GM12878 (cell line): ENCODE measurements at regions not wholly inside any gene's neighbourhood (a gene's known extent, or its start where the extent isn't known, plus 50 kb on each side); places are given as distances from the start of the nearest gene placed in this dataset.

ENCODE experiments used
- EP300 ChIP-seq, 2 experiments: fragments of 150-350 bp in 1 of 2; IDR thresholded peaks; 2 replicates each; pipeline ENCODE4 v1.6.1; 2011 to 2012; ENCODE audit warnings: low read depth in 2 of 2, low read length in 2 of 2, borderline replicate concordance in 1 of 2, improper control_type of control experiment in 1 of 2, inconsistent platforms in 1 of 2; ENCODE audit not compliant: control insufficient read depth in 1 of 2
- MTA3 ChIP-seq: IDR thresholded peaks from 2 replicates; pipeline ENCODE4 v1.6.1; 2012; ENCODE audit warnings: low read length, inconsistent platforms, borderline replicate concordance
- NR2C2 ChIP-seq: IDR thresholded peaks from 2 replicates; pipeline ENCODE4 v1.6.1; 2011; ENCODE audit warnings: borderline replicate concordance, low read depth; ENCODE audit not compliant: control insufficient read depth, insufficient read length
- PML ChIP-seq: IDR thresholded peaks from 2 replicates; pipeline ENCODE4 v1.6.1; 2012; ENCODE audit warnings: low read length, inconsistent platforms
- POLR2A ChIP-seq: IDR thresholded peaks from 2 replicates; pipeline ENCODE4 v1.6.1; 2011; ENCODE audit warnings: low read depth, mild to moderate bottlenecking, low read length
- POLR2AphosphoS5 ChIP-seq: IDR thresholded peaks from 2 replicates; pipeline ENCODE4 v1.6.1; 2011; ENCODE audit warnings: mild to moderate bottlenecking, low read length, inconsistent platforms
- SIN3A ChIP-seq: IDR thresholded peaks from 2 replicates; pipeline ENCODE4 v1.6.1; 2012; ENCODE audit warnings: low read depth, low read length, improper control_type of control experiment
- TCF12 ChIP-seq: IDR thresholded peaks from 2 replicates; pipeline ENCODE4 v1.6.1; 2011; ENCODE audit warnings: low read depth, mild to moderate bottlenecking, low read length
- TCF7 ChIP-seq: IDR thresholded peaks from 2 replicates; pipeline ENCODE4 v1.6.1; 2014; ENCODE audit warnings: antibody characterized with exemption, borderline replicate concordance
- YBX1 ChIP-seq: fragments of 450-650 bp; IDR thresholded peaks from 2 replicates; pipeline ENCODE4 v1.6.1; 2016; ENCODE audit warnings: antibody characterized with exemption
- ZNF384 ChIP-seq: IDR thresholded peaks from 2 replicates; pipeline ENCODE4 v1.6.1; 2012; ENCODE audit warnings: low read depth, mild to moderate bottlenecking, low read length, improper control_type of control experiment, borderline replicate concordance
- TF ChIP-seq, protein P1 (sequence below), 3 experiments: IDR thresholded peaks in 2 of 3; conservative IDR thresholded peaks in 1 of 3; 2 replicates each; pipeline ENCODE4 v1.5.1; 2011; ENCODE audit warnings: low read depth in 3 of 3, low read length in 3 of 3, mild to moderate bottlenecking in 3 of 3, control low read depth in 2 of 3, moderate library complexity in 2 of 3, inconsistent platforms in 1 of 3, mixed read lengths in 1 of 3; ENCODE audit not compliant: control insufficient read depth in 2 of 3, insufficient read depth in 1 of 3; ENCODE audit errors: extremely low read depth in 1 of 3
- TF ChIP-seq, protein P2 (sequence below): fragments of 450-650 bp; IDR thresholded peaks from 2 replicates; pipeline ENCODE4 v1.6.1; 2016; ENCODE audit warnings: mild to moderate bottlenecking, moderate library complexity, borderline replicate concordance
- TF ChIP-seq, protein P3 (sequence below): fragments of 450-650 bp; IDR thresholded peaks from 2 replicates; pipeline ENCODE4 v1.6.1; 2016; ENCODE audit warnings: mild to moderate bottlenecking

DNA sequence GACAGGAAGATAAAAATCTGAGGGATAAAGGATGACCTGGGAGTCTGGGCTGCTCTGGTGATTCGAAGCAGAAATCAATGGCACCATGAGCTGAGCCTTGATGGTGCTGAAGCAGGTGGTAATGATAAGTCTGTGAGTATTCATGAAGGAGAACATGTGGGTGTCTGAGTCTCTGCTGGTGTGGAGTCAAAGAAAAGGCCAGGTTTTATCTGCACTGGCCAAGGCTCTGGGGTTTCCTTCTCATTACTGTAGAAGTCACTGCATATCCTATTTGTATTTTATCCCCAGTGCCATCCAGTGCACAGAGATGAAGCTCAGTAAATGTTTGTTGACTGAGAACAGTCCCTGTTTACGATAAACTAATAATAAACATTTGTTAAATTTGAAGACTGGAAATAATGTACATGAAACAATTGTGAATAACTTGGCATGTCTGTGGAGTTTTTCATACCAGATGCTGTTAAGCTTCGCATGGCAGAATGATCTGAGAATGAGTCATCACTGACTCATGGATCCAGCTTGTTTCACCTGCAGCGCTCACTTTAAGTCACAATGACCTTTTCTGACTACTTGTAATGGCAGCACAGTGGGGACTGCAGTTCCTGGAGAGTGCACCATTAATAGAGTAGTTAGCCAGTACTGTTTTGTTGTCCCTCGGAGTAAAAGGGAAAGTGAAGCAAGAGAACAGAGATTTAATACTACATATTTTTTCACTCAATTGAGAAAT lies 538.5 kb downstream of the HTR7 start:
- TF ChIP-seq TCF12, result peak; percentile 78
- no peak for TF ChIP-seq POLR2A
- no peak for TF ChIP-seq TCF7
- no peak for TF ChIP-seq POLR2AphosphoS5
- TF ChIP-seq EP300 (IDR thresholded peaks at IDR 0.05; ENCODE audit: borderline replicate concordance in 1 of 2, control insufficient read depth in 1 of 2, low read depth in 2 of 2, low read length in 2 of 2), result peak in 1 of 2 experiments; percentile 52; a peak in 1 of 4 replicates
- no peak for TF ChIP-seq YBX1
- no peak for TF ChIP-seq PML
- no peak for TF ChIP-seq SIN3A
- TF ChIP-seq, protein P1, sequence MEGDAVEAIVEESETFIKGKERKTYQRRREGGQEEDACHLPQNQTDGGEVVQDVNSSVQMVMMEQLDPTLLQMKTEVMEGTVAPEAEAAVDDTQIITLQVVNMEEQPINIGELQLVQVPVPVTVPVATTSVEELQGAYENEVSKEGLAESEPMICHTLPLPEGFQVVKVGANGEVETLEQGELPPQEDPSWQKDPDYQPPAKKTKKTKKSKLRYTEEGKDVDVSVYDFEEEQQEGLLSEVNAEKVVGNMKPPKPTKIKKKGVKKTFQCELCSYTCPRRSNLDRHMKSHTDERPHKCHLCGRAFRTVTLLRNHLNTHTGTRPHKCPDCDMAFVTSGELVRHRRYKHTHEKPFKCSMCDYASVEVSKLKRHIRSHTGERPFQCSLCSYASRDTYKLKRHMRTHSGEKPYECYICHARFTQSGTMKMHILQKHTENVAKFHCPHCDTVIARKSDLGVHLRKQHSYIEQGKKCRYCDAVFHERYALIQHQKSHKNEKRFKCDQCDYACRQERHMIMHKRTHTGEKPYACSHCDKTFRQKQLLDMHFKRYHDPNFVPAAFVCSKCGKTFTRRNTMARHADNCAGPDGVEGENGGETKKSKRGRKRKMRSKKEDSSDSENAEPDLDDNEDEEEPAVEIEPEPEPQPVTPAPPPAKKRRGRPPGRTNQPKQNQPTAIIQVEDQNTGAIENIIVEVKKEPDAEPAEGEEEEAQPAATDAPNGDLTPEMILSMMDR (IDR thresholded peaks at IDR 0.05 in 2 of 3, conservative IDR thresholded peaks at IDR 0.05 in 1 of 3; ENCODE audit: control insufficient read depth in 2 of 3, extremely low read depth in 1 of 3, insufficient read depth in 1 of 3, low read depth in 3 of 3, low read length in 3 of 3), result no peak
- no peak for TF ChIP-seq NR2C2
- TF ChIP-seq, protein P2, sequence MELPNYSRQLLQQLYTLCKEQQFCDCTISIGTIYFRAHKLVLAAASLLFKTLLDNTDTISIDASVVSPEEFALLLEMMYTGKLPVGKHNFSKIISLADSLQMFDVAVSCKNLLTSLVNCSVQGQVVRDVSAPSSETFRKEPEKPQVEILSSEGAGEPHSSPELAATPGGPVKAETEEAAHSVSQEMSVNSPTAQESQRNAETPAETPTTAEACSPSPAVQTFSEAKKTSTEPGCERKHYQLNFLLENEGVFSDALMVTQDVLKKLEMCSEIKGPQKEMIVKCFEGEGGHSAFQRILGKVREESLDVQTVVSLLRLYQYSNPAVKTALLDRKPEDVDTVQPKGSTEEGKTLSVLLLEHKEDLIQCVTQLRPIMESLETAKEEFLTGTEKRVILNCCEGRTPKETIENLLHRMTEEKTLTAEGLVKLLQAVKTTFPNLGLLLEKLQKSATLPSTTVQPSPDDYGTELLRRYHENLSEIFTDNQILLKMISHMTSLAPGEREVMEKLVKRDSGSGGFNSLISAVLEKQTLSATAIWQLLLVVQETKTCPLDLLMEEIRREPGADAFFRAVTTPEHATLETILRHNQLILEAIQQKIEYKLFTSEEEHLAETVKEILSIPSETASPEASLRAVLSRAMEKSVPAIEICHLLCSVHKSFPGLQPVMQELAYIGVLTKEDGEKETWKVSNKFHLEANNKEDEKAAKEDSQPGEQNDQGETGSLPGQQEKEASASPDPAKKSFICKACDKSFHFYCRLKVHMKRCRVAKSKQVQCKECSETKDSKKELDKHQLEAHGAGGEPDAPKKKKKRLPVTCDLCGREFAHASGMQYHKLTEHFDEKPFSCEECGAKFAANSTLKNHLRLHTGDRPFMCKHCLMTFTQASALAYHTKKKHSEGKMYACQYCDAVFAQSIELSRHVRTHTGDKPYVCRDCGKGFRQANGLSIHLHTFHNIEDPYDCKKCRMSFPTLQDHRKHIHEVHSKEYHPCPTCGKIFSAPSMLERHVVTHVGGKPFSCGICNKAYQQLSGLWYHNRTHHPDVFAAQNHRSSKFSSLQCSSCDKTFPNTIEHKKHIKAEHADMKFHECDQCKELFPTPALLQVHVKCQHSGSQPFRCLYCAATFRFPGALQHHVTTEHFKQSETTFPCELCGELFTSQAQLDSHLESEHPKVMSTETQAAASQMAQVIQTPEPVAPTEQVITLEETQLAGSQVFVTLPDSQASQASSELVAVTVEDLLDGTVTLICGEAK, result no peak
- TF ChIP-seq MTA3, result no peak
- TF ChIP-seq, protein P3, sequence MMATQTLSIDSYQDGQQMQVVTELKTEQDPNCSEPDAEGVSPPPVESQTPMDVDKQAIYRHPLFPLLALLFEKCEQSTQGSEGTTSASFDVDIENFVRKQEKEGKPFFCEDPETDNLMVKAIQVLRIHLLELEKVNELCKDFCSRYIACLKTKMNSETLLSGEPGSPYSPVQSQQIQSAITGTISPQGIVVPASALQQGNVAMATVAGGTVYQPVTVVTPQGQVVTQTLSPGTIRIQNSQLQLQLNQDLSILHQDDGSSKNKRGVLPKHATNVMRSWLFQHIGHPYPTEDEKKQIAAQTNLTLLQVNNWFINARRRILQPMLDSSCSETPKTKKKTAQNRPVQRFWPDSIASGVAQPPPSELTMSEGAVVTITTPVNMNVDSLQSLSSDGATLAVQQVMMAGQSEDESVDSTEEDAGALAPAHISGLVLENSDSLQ, result no peak
- no peak for TF ChIP-seq ZNF384
